ENCODE measurements at regions not wholly inside any gene's neighbourhood (a gene's known extent, or its start where the extent isn't known, plus 50 kb on each side); places are given as distances from the start of the nearest gene placed in this dataset.

- TF ChIP-seq SIRT6 (IDR thresholded peaks at IDR 0.05; ENCODE audit: low read length), result no peak
- TF ChIP-seq TAF1 (IDR thresholded peaks at IDR 0.05; ENCODE audit: low read depth, low read length), result no peak
- no peak for TF ChIP-seq CTCF (IDR thresholded peaks at IDR 0.05; ENCODE audit: control extremely low read depth in 1 of 3, insufficient read depth in 1 of 3, low read depth in 1 of 3, low read length in 3 of 3)
- no peak for TF ChIP-seq FOSL1 (IDR thresholded peaks at IDR 0.05; ENCODE audit: insufficient read depth, low read depth, low read length)
- no peak for TF ChIP-seq RBBP5 (IDR thresholded peaks at IDR 0.05; ENCODE audit: borderline replicate concordance, low read depth, low read length)
- no peak for TF ChIP-seq POLR2A (IDR thresholded peaks at IDR 0.05; ENCODE audit: control extremely low read depth in 1 of 2, low read depth in 2 of 2, low read length in 2 of 2)
Measured at GRCh38 chr13:111859354-111860230, 207.4 kb upstream of the SOX1 start.
